HG02623 (cell line): ENCODE measurements at regions not wholly inside any gene's neighbourhood (a gene's known extent, or its start where the extent isn't known, plus 50 kb on each side); places are given as distances from the start of the nearest gene placed in this dataset.

ENCODE experiments used
- ATAC-seq: cut with Tn5 transposase; IDR thresholded peaks from one replicate; pipeline ENCODE4 v1.9.1; 2021; ENCODE audit warnings: moderate library complexity; ENCODE audit not compliant: unreplicated experiment

DNA sequence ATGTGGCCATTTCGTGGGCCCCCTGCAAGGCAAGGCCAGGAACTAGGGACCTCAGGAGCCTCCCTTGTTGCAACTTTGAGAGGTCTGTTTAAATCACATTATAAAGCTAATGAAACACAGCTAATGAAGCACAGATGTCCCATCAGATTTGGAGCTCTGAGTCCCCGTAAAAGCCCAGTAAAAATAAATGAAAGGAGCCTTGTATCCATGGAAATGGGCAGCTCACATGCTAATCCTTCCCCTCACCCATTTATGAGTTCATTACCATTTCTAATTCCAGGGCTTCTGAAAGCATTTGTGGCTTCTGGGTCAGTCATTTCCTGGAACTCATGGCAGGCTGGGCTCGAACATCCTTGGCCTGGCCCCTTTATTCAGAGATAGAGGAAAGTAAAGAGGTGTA, 274.8 kb downstream of the SS18 start:
- ATAC-seq = no peak

DNA sequence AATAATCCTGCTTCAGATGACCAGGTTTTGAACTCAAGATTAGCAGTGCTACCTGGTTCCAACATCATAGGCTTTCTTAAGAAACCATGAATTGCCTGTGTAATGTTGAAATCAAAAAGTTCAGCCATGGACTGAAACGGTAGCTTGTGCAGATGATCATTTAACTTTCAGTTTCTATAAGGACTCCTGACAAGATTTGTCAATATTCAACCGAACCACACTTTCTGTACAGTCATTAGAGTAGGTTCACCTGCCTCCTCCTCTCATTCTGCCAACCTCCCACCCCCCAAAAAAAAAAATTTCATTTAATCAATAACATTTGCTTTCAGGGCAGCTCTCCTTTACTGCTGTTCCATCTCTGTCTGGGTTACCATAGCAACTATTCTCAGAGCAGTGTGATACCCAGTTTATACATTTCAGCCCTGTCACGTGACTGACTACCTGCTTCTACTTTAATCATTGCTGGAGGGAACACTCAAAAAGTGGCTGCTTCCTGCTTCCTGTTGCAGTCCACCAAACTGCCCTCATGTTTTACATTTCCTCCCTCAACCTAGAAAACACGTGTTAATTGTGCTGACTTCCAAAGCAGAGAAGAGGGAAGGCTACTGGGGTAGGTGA, 275.5 kb downstream of the SS18 start:
- ATAC-seq = peak; percentile 91

GRCh38 chr18:25813110-25813509, 277.3 kb downstream of the SS18 start:
- no peak for ATAC-seq

DNA sequence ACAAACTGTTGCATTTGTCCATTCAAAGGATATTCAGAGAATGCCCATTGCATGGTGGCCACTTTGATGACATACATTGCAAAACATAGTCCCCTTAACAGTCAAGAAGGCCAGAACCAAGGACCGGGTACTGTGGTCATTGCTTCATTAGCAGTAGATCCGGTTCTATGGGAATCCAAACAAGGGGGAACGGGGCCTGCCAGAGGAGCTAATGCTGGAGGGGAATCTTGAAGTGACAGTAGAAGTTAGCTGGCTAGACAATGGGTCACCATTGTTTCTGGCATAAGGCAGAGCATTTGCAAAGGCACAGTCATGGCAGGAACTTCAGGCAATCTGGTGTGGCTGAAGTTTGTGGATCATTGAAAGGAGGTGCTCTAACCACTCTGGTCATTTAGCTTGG, 279.7 kb downstream of the SS18 start:
- no peak for ATAC-seq

DNA sequence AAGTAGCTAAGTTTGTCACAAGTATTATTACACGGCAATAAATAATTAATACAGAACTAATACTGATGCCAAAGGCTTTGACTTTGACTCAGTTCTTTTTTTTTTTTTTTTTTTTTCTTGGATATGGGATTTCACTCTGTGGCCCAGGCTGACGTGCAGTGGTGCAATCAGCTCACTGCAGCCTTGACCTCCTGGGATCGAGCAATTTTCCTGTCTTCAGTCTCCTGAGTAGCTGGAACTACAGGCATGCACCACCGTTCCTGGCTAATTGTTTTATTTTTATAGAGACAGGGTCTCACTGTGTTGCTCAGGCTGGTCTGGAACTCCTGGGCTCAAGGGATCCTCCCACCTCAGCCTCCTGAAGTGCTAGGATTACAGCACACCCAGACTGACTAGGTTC, 284.5 kb downstream of the SS18 start:
- ATAC-seq = no peak

DNA sequence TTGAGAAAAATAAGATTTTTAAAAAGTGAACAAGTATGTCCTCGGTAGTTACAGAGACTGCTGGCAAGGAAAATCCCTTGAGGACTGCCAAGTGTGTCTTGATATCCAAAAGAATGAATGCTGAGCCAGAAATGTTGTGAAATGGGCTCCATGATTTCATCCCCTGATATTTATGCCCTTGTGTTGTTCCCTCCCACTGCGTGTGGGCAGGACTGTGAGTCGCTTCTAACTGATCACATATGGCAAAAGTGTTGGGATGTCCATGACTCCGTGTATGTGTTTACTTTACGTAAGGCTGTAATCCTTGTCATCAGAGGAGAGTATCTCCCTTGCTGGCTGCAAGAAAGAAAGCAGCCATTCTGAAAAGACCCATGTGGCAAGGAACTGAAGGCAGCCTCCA, 285.1 kb downstream of the SS18 start:
- no peak for ATAC-seq

- no peak for ATAC-seq
Measured at GRCh38 chr18:25799231-25799630, 291.2 kb downstream of the SS18 start.

DNA sequence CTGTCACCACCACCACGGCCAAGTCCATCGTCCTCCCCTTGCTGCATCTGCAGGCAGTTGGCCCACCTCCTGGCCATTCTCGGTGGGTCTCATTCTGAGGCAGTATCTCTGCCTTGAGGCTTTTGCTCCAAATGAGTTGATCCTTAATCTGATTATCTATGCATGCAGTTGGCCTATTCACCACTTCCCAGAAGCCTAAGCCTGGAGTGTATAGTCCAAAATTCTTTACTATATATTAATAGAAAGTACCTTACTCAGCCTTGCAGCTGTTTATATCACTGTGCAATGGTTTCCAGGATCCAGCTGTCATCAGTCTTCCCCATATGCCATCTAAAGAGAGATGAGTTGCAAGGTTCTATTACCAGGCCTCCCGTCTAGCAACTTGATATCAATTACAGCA, 292.4 kb downstream of the SS18 start:
- ATAC-seq = no peak

DNA sequence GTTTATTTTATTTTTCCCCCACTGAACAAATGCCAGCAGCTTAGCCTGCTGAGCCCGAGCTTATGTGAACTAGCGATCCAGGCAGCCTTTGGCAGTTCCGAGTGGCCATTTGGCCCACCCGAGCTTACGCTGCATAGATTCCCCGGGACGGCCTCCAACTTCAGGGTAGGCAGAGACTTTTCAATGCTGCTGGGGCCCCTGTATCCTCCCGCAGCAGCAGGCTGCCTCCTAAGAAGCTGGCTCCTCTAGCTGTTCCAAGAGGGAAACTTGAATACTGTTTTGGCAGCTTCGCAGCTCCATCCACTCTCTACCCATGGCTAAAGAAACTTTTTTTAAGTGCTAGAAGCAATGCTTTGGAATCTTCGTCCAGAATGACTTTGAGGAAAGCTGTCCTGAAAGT, 295.2 kb downstream of the SS18 start:
- no peak for ATAC-seq

DNA sequence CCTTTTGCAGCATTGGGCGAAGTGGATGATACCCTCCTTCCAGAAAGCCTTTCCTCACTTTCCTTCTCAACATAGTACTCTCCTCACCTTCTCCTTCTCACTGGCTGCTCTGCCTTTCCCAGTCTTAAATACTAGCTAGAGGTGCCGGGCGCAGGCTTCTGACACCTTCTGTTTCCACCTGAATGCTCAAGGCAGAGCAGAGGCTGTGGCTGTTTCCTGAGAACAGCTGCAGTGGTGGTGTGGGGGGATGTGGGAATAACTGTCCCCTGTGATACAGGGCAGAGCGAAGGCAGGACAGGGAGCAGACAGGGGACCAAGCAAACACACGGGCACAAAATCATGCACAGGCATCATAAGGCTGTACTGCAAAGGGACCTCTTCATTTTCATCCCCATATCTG, 303.1 kb downstream of the SS18 start:
- ATAC-seq = no peak

DNA sequence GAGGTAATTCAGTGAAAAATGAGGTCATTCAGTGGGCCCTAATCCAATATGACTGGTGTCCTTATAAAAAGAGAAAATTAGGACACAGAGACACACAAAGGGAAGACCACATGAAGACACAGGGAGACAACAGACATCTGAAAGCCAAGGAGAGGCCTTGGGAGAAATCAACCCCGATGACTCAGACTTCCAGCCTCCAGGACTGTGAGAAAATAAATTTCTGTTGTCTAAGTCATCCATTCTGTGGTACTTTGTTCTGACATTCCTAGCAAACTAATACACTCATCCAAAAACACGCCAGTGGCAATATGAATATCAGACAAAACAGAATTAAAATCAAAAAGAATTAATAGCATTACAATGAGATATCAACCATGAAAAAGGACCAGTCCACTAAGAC, 303.7 kb downstream of the SS18 start:
- ATAC-seq = no peak

DNA sequence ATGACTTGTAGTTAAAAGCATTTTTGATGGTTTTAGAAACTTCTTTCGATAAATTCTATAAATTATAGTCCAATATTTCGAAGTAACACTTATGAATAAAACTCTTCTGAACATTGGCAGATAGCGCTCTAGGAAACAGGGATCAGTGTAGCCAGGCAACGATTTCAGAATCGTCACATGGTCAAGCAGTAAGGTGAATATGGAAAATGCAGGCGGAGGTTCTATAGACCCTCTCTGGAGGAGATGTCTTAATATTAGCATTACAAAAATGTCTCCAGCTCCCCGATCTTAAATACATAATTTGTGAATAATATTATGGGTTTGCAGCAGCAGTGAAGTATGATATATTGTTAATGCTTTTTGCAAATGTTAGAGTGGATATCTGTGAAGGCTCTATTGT, 310.3 kb downstream of the SS18 start:
- no peak for ATAC-seq

DNA sequence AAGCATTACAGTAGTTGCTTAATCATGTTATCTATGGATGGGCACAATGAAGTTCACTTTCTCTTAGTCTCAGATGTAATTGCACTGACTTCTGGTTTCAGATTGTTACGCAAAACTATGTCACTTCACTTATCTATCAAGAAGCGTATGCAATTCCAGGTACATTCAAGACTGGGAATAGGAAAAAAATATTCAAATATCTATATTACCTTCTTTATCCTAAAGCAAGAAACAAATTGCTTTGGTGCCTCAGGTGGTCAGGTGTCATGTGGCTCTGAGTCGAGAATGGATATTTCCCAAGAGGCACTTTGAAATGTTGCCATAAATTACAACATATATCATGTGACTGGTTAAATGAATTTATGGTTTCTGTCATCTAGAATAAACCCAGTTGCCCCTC, 318.6 kb downstream of the SS18 start:
- ATAC-seq = no peak

DNA sequence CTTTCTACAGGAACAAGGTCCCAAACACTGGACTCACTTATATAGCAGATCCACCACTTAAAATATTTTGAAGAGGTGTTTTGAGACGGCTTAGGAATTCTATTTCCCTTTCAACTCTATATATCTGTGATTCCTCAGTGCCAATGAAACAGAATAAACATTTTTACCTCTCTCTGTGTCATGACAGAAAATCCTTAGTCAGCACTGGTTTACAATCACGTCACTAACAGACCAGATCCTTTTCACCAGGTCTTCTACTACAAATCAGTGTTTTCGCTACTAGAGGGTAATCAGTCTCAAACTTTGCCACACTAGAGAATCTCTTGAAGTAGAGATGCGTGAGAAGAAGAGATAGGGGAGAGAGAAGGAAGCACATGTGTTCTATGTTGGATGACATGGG, 325.6 kb downstream of the SS18 start:
- no peak for ATAC-seq

GRCh38 chr18:25759111-25759510, 331.3 kb downstream of the SS18 start:
- ATAC-seq = no peak

DNA sequence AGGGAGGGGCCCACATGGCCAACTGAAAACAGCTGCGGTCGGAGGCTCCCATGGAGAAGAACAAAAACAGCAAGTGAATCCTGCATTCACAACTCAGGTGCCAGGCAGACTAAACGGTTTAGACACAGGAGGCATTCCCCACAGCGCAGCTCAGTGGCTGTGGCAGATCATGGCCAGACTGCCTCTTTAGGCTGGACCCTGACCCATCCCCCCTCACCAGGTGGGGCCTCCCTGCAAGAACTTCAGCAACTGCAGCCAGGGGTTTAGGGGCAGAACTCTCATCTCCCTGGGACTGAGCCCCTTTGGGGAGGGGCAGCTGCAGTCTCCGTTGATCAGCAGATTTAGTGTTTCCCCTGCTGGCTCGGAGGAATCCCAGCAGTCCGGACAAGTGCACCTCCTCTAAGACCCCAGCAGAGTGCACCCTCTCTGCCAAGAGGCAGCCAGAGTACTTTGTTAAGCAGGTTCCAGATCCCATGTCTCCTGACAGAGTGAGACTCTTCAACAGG, 346.7 kb downstream of the SS18 start:
- no peak for ATAC-seq

- no peak for ATAC-seq
Measured at GRCh38 chr18:25739376-25739775, 351.0 kb downstream of the SS18 start.

DNA sequence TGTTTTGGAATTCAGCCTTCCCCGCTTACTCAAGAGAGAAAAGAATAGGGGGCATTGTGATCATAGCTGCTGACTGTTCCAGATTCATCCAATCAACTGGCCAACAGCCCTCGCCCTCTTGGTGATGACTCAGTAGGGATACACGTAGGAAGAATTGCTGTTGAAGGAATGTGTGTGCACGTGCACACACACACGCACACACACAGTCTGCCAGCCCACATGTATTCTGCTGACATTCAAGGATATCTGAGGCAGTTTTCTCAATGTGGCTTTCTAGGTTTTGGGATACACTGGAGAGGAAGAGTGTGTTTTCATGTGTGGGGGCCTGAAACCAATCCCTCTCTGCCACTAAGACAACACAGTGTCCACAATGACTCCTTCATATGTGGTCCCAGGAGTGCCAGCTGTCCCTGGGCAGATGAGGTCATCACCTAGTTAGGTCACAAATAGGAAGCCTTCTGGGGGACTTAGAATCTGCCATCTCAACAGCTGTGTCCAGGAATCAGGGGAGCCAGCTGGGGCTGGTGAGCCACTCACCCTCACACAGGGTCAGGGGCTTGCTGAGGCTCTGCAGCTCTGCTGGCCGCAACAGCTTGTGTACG, 352.6 kb downstream of the SS18 start:
- no peak for ATAC-seq

- no peak for ATAC-seq
Measured at GRCh38 chr18:25736516-25736915, 353.9 kb downstream of the SS18 start.

- ATAC-seq = no peak
Measured at GRCh38 chr18:25735459-25735858, 355.0 kb downstream of the SS18 start.

DNA sequence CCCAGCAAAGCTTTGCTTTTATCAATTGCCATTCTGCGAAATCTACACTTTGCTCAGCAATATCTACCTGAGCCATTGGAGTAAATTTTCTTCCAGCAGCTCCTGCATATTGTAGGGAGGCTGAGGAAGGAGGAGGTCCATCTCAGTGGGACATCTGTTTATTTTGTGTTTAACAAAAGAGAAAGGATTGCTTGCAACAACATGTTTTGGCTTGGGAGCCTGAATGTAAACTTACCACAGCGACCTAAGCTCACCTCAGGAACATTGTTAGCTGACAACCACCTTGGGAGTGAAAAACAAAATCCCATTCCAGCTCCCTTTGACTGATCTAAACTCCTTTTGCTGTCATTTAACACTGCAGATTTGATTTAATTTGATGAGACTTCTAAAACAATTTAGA, 356.1 kb downstream of the SS18 start:
- ATAC-seq = no peak

GRCh38 chr18:25732862-25733261, 357.6 kb downstream of the SS18 start:
- no peak for ATAC-seq

DNA sequence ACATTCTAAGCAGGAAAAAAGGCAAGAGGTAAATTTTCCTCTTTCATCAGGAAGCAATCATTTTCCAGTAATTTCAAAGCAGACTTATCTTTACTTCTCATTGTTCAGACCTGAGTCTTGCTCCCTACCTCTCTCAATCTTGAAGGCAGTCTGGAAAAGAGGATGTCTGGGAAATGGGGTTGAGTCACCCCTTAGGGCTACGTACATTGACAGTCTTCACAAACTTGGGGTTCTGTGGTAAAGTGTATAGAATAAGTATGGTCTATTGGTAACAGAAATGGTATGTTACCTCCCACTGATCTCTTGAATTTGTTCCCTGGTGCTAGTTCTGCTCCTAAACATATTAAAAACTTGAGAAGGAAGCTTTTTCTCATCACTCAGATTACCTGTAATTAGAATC, 361.3 kb downstream of the SS18 start:
- ATAC-seq = no peak
